GM23338 (cell line): ENCODE measurements at regions not wholly inside any gene's neighbourhood (a gene's known extent, or its start where the extent isn't known, plus 50 kb on each side); places are given as distances from the start of the nearest gene placed in this dataset.

Source experiments
- ATAC-seq: fragments of 200-7000 bp; cut with Tn5 transposase; 3 replicates; pipeline ENCODE4 v1.9.1; 2020
- DNase-seq: peaks from one replicate; pipeline ENCODE4 v3.0.0-alpha.2; 2015; ENCODE audit warnings: low spot score
- H2AFZ ChIP-seq: fragments of 200-600 bp; sonication (generic); 2 replicates; pipeline ENCODE4 v1.8.0; 2016; ENCODE audit warnings: antibody characterized with exemption, mild to moderate bottlenecking, moderate library complexity
- H3F3A ChIP-seq: fragments of 200-600 bp; sonication (generic); replicated peaks from 2 replicates; pipeline ENCODE4 v1.8.0; 2017; ENCODE audit warnings: antibody characterized with exemption, mixed run types, low read depth
- H3K27ac ChIP-seq: fragments of 200-600 bp; sonication (generic); 2 replicates; pipeline ENCODE4 v1.6.1; 2016; ENCODE audit warnings: low read depth
- H3K27me3 ChIP-seq: fragments of 200-600 bp; sonication (generic); 2 replicates; pipeline ENCODE4 v1.8.0; 2016; ENCODE audit warnings: mild to moderate bottlenecking, mixed run types, moderate library complexity; ENCODE audit not compliant: insufficient read depth
- H3K36me3 ChIP-seq: fragments of 200-600 bp; sonication (generic); 2 replicates; pipeline ENCODE4 v1.8.0; 2016; ENCODE audit warnings: mild to moderate bottlenecking; ENCODE audit not compliant: insufficient read depth
- H3K4me1 ChIP-seq: fragments of 200-600 bp; sonication (generic); 2 replicates; pipeline ENCODE4 v1.8.0; 2016; ENCODE audit warnings: mild to moderate bottlenecking, moderate library complexity; ENCODE audit not compliant: insufficient read depth
- H3K4me2 ChIP-seq: fragments of 200-600 bp; sonication (generic); 2 replicates; pipeline ENCODE4 v1.7.1; 2017; ENCODE audit warnings: mixed run types
- H3K4me3 ChIP-seq: fragments of 200-600 bp; sonication (generic); 2 replicates; pipeline ENCODE4 v1.6.1; 2016; ENCODE audit warnings: mixed run types
- H3K79me2 ChIP-seq: fragments of 200-600 bp; sonication (generic); replicated peaks from 2 replicates; pipeline ENCODE4 v1.8.0; 2017; ENCODE audit warnings: mild to moderate bottlenecking; ENCODE audit not compliant: insufficient read depth
- H3K9me2 ChIP-seq: fragments of 200-600 bp; sonication (generic); 2 replicates; pipeline ENCODE4 v1.8.0; 2017; ENCODE audit not compliant: insufficient read depth
- H4K20me1 ChIP-seq: fragments of 200-600 bp; sonication (generic); replicated peaks from 2 replicates; pipeline ENCODE4 v1.8.0; 2017; ENCODE audit warnings: mild to moderate bottlenecking; ENCODE audit not compliant: insufficient read depth
- H3K27ac Mint-ChIP-seq: 2 replicates; pipeline ENCODE4 v1.8.0; 2020; ENCODE audit warnings: inconsistent platforms, mild to moderate bottlenecking, moderate library complexity, mixed read lengths
- H3K27me3 Mint-ChIP-seq: 3 replicates; pipeline ENCODE4 v1.8.0; 2022; ENCODE audit warnings: low read depth, mild to moderate bottlenecking, moderate library complexity, mixed read lengths, inconsistent platforms; ENCODE audit not compliant: insufficient read depth, poor library complexity
- H3K36me3 Mint-ChIP-seq: 3 replicates; pipeline ENCODE4 v1.8.0; 2021; ENCODE audit warnings: low read depth, mild to moderate bottlenecking, inconsistent platforms, moderate library complexity, mixed read lengths
- H3K4me1 Mint-ChIP-seq: 3 replicates; pipeline ENCODE4 v1.8.0; 2020; ENCODE audit warnings: mild to moderate bottlenecking, inconsistent platforms, mixed read lengths
- H3K4me3 Mint-ChIP-seq: 3 replicates; pipeline ENCODE4 v1.8.0; 2021; ENCODE audit warnings: moderate library complexity, mild to moderate bottlenecking, inconsistent platforms, mixed read lengths
- H3K9me3 Mint-ChIP-seq: 3 replicates; pipeline ENCODE4 v1.8.0; 2020; ENCODE audit warnings: moderate library complexity, mild to moderate bottlenecking, inconsistent platforms, mixed read lengths
- CREB1 ChIP-seq: fragments of 250-450 bp; sonication (Bioruptor Pico); IDR thresholded peaks from 2 replicates; pipeline ENCODE4 v1.5.0; 2020; ENCODE audit warnings: low read depth, mild to moderate bottlenecking, moderate library complexity
- EZH2 ChIP-seq: fragments of 200-600 bp; sonication (generic); IDR thresholded peaks from one replicate; pipeline ENCODE4 v1.8.0; 2017; ENCODE audit warnings: antibody characterized with exemption, mild to moderate bottlenecking, low read depth; ENCODE audit not compliant: unreplicated experiment
- EZH2phosphoT487 ChIP-seq: fragments of 200-600 bp; sonication (generic); IDR thresholded peaks from one replicate; pipeline ENCODE4 v1.8.1; 2018; ENCODE audit warnings: antibody characterized with exemption; ENCODE audit not compliant: unreplicated experiment
- JUNB ChIP-seq: IDR thresholded peaks from one replicate; pipeline ENCODE4 v1.6.1; 2016; ENCODE audit warnings: antibody characterized with exemption; ENCODE audit not compliant: unreplicated experiment
- NANOG ChIP-seq: IDR thresholded peaks from 2 replicates; pipeline ENCODE4 v1.6.1; 2016; ENCODE audit warnings: antibody characterized with exemption, borderline replicate concordance
- POLR2AphosphoS5 ChIP-seq: IDR thresholded peaks from 2 replicates; pipeline ENCODE4 v1.6.1; 2016; ENCODE audit warnings: antibody characterized with exemption, low read depth
- STAT1 ChIP-seq: IDR thresholded peaks from one replicate; pipeline ENCODE4 v1.6.1; 2016; ENCODE audit warnings: antibody characterized with exemption; ENCODE audit not compliant: unreplicated experiment
- ZNF114 ChIP-seq: fragments of 250-450 bp; sonication (Bioruptor Pico); IDR thresholded peaks from 2 replicates; pipeline ENCODE4 v1.5.0; 2020; ENCODE audit warnings: mild to moderate bottlenecking, moderate library complexity
- ZNF331 ChIP-seq: fragments of 250-450 bp; sonication (Bioruptor Pico); IDR thresholded peaks from 2 replicates; pipeline ENCODE4 v1.5.0; 2020; ENCODE audit warnings: low read depth, mild to moderate bottlenecking, moderate library complexity
- TF ChIP-seq, protein P1 (sequence below), 2 experiments: fragments of 200-600 bp in 1 of 2; sonication (generic) in 1 of 2; conservative IDR thresholded peaks; 2 replicates each; pipeline versions ENCODE4 v1.5.1 to v1.6.1; 2016 to 2017; ENCODE audit warnings: antibody characterized with exemption in 2 of 2, low read depth in 2 of 2, mild to moderate bottlenecking in 2 of 2, moderate library complexity in 1 of 2
- TF ChIP-seq, protein P2 (sequence below): IDR thresholded peaks from 2 replicates; pipeline ENCODE4 v1.6.1; 2016; ENCODE audit warnings: antibody characterized with exemption
- TF ChIP-seq, protein P3 (sequence below): fragments of 250-450 bp; sonication (Bioruptor Pico); IDR thresholded peaks from 2 replicates; pipeline ENCODE4 v1.5.0; 2020; ENCODE audit warnings: mild to moderate bottlenecking, moderate library complexity
- TF ChIP-seq, protein P4 (sequence below): IDR thresholded peaks from one replicate; pipeline ENCODE4 v1.6.1; 2018; ENCODE audit warnings: antibody characterized with exemption; ENCODE audit not compliant: unreplicated experiment

DNA sequence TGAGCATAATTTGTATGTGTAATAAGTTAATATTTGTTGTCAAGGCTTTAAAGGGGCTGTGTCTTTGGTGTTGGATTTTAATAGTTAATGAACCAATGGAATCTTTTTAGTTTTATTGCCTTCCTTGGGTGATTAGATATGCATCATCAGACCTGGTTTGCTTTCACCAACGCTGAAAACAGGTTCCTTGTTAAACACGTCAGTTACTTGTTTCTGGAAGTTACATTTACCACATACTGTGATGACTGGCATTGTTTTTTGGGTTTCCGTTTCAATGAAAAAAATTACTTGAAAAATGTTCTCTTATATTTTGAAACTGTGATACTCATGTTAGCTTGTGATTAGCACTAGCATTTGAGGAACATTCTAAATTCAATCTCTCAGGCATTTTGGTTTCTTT, 58.6 kb upstream of the RNF144B start (continued):
- TF ChIP-seq CREB1 (no peak), ZNF114 (CRISPR knock-in tag) (no peak), ZNF331 (no peak)

DNA sequence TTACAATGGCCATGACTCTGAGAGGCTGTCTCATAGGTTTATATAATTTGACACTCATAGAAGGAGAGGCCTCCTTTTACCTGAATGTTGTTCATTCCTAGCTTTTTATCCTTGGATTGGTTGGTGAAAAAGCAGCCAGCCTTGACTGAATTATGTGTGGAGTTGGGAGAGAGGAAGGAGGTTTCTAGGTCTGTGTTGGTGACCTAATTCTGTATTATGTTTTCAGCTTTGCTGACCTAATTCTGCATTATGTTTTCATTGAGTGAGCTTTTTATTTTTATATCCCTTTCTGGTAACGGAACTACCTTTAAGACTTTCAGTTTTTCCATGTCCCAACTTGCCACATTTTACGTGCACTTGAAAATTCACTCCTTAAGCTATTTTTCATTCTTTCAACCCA, 59.1 kb upstream of the RNF144B start:
- H3K4me1 ChIP-seq = peaks cover 13% of the 10 kb centered on the region
- no peaks in the 10 kb centered on the region for H3K27me3 ChIP-seq
- H3K27ac ChIP-seq = no peak overlapping the region
- H3K9me2 ChIP-seq = no peaks in the 10 kb centered on the region
- Mint-ChIP-seq H3K4me1 (peaks cover 29% of the 10 kb centered on the region), H3K4me3 (no peak overlapping the region), H3K27ac (no peak overlapping the region), H3K36me3 (no peaks in the 10 kb centered on the region), H3K9me3 (no peaks in the 10 kb centered on the region; the same call in 2 of the 3 replicates), H3K27me3 (no peaks in the 10 kb centered on the region)
- H2AFZ ChIP-seq = no peak overlapping the region
- ATAC-seq = no peak
- no peaks in the 10 kb centered on the region for H3K36me3 ChIP-seq
- DNase-seq = no peak
- no peak overlapping the region for H3K4me2 ChIP-seq
- no peaks in the 10 kb centered on the region for H4K20me1 ChIP-seq
- no peak for TF ChIP-seq ZNF331
- no peak for TF ChIP-seq CREB1
- no peak for TF ChIP-seq POLR2AphosphoS5
- TF ChIP-seq EZH2 = no peak
- TF ChIP-seq ZNF114 (CRISPR knock-in tag) = no peak
- TF ChIP-seq, protein P1, sequence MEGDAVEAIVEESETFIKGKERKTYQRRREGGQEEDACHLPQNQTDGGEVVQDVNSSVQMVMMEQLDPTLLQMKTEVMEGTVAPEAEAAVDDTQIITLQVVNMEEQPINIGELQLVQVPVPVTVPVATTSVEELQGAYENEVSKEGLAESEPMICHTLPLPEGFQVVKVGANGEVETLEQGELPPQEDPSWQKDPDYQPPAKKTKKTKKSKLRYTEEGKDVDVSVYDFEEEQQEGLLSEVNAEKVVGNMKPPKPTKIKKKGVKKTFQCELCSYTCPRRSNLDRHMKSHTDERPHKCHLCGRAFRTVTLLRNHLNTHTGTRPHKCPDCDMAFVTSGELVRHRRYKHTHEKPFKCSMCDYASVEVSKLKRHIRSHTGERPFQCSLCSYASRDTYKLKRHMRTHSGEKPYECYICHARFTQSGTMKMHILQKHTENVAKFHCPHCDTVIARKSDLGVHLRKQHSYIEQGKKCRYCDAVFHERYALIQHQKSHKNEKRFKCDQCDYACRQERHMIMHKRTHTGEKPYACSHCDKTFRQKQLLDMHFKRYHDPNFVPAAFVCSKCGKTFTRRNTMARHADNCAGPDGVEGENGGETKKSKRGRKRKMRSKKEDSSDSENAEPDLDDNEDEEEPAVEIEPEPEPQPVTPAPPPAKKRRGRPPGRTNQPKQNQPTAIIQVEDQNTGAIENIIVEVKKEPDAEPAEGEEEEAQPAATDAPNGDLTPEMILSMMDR (conservative IDR thresholded peaks at IDR 0.05; ENCODE audit: low read depth in 2 of 2) = no peak
- no peak for TF ChIP-seq EZH2phosphoT487
- TF ChIP-seq, protein P2, sequence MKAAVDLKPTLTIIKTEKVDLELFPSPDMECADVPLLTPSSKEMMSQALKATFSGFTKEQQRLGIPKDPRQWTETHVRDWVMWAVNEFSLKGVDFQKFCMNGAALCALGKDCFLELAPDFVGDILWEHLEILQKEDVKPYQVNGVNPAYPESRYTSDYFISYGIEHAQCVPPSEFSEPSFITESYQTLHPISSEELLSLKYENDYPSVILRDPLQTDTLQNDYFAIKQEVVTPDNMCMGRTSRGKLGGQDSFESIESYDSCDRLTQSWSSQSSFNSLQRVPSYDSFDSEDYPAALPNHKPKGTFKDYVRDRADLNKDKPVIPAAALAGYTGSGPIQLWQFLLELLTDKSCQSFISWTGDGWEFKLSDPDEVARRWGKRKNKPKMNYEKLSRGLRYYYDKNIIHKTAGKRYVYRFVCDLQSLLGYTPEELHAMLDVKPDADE = no peak
- TF ChIP-seq STAT1 = no peak
- no peak for TF ChIP-seq JUNB
- TF ChIP-seq, protein P3, sequence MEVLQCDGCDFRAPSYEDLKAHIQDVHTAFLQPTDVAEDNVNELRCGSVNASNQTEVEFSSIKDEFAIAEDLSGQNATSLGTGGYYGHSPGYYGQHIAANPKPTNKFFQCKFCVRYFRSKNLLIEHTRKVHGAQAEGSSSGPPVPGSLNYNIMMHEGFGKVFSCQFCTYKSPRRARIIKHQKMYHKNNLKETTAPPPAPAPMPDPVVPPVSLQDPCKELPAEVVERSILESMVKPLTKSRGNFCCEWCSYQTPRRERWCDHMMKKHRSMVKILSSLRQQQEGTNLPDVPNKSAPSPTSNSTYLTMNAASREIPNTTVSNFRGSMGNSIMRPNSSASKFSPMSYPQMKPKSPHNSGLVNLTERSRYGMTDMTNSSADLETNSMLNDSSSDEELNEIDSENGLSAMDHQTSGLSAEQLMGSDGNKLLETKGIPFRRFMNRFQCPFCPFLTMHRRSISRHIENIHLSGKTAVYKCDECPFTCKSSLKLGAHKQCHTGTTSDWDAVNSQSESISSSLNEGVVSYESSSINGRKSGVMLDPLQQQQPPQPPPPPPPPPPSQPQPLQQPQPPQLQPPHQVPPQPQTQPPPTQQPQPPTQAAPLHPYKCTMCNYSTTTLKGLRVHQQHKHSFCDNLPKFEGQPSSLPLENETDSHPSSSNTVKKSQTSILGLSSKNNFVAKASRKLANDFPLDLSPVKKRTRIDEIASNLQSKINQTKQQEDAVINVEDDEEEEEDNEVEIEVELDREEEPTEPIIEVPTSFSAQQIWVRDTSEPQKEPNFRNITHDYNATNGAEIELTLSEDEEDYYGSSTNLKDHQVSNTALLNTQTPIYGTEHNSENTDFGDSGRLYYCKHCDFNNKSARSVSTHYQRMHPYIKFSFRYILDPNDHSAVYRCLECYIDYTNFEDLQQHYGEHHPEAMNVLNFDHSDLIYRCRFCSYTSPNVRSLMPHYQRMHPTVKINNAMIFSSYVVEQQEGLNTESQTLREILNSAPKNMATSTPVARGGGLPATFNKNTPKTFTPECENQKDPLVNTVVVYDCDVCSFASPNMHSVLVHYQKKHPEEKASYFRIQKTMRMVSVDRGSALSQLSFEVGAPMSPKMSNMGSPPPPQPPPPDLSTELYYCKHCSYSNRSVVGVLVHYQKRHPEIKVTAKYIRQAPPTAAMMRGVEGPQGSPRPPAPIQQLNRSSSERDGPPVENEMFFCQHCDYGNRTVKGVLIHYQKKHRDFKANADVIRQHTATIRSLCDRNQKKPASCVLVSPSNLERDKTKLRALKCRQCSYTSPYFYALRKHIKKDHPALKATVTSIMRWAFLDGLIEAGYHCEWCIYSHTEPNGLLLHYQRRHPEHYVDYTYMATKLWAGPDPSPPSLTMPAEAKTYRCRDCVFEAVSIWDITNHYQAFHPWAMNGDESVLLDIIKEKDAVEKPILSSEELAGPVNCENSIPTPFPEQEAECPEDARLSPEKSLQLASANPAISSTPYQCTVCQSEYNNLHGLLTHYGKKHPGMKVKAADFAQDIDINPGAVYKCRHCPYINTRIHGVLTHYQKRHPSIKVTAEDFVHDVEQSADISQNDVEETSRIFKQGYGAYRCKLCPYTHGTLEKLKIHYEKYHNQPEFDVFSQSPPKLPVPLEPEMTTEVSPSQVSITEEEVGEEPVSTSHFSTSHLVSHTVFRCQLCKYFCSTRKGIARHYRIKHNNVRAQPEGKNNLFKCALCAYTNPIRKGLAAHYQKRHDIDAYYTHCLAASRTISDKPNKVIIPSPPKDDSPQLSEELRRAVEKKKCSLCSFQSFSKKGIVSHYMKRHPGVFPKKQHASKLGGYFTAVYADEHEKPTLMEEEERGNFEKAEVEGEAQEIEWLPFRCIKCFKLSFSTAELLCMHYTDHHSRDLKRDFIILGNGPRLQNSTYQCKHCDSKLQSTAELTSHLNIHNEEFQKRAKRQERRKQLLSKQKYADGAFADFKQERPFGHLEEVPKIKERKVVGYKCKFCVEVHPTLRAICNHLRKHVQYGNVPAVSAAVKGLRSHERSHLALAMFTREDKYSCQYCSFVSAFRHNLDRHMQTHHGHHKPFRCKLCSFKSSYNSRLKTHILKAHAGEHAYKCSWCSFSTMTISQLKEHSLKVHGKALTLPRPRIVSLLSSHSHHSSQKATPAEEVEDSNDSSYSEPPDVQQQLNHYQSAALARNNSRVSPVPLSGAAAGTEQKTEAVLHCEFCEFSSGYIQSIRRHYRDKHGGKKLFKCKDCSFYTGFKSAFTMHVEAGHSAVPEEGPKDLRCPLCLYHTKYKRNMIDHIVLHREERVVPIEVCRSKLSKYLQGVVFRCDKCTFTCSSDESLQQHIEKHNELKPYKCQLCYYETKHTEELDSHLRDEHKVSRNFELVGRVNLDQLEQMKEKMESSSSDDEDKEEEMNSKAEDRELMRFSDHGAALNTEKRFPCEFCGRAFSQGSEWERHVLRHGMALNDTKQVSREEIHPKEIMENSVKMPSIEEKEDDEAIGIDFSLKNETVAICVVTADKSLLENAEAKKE (CRISPR knock-in tag) = no peak
- TF ChIP-seq NANOG = no peak
- TF ChIP-seq, protein P4, sequence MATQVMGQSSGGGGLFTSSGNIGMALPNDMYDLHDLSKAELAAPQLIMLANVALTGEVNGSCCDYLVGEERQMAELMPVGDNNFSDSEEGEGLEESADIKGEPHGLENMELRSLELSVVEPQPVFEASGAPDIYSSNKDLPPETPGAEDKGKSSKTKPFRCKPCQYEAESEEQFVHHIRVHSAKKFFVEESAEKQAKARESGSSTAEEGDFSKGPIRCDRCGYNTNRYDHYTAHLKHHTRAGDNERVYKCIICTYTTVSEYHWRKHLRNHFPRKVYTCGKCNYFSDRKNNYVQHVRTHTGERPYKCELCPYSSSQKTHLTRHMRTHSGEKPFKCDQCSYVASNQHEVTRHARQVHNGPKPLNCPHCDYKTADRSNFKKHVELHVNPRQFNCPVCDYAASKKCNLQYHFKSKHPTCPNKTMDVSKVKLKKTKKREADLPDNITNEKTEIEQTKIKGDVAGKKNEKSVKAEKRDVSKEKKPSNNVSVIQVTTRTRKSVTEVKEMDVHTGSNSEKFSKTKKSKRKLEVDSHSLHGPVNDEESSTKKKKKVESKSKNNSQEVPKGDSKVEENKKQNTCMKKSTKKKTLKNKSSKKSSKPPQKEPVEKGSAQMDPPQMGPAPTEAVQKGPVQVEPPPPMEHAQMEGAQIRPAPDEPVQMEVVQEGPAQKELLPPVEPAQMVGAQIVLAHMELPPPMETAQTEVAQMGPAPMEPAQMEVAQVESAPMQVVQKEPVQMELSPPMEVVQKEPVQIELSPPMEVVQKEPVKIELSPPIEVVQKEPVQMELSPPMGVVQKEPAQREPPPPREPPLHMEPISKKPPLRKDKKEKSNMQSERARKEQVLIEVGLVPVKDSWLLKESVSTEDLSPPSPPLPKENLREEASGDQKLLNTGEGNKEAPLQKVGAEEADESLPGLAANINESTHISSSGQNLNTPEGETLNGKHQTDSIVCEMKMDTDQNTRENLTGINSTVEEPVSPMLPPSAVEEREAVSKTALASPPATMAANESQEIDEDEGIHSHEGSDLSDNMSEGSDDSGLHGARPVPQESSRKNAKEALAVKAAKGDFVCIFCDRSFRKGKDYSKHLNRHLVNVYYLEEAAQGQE = no peak
- H3F3A ChIP-seq = no peaks in the 10 kb centered on the region
- H3K4me3 ChIP-seq = no peak overlapping the region
- H3K79me2 ChIP-seq = no peaks in the 10 kb centered on the region
